HFF-Myc (cell line): ENCODE measurements at regions not wholly inside any gene's neighbourhood (a gene's known extent, or its start where the extent isn't known, plus 50 kb on each side); places are given as distances from the start of the nearest gene placed in this dataset.

Experiments used
- DNase-seq: peaks from one replicate; pipeline ENCODE4 v3.0.0-alpha.2; 2011; ENCODE audit warnings: low read depth; ENCODE audit errors: extremely low read depth
- H3K4me3 ChIP-seq: replicated peaks from 2 replicates; pipeline ENCODE4 v1.5.1; 2011; ENCODE audit warnings: low read depth, mild to moderate bottlenecking, control low read depth, low read length
- CTCF ChIP-seq: IDR thresholded peaks from 2 replicates; pipeline ENCODE4 v1.5.1; 2012; ENCODE audit warnings: mild to moderate bottlenecking, low read depth, low read length, control low read depth; ENCODE audit errors: missing control alignments

GRCh38 chr18:30886998-30887397, 155.5 kb downstream of the DSC3 start:
- DNase-seq = no peak
- TF ChIP-seq CTCF = no peak
- H3K4me3 ChIP-seq = no peak overlapping the region

GRCh38 chr18:30870466-30870865, 172.1 kb downstream of the DSC3 start:
- no peak for TF ChIP-seq CTCF
- no peak overlapping the region for H3K4me3 ChIP-seq
- no peak for DNase-seq

- no peak overlapping the region for H3K4me3 ChIP-seq
- no peak for DNase-seq
- no peak for TF ChIP-seq CTCF
Measured at GRCh38 chr18:30862900-30863299, 179.6 kb downstream of the DSC3 start.

GRCh38 chr18:30860741-30861140, 181.8 kb downstream of the DSC3 start:
- no peak for DNase-seq
- no peak for TF ChIP-seq CTCF
- H3K4me3 ChIP-seq = no peak overlapping the region

GRCh38 chr18:30859036-30859435, 183.5 kb downstream of the DSC3 start:
- no peak for TF ChIP-seq CTCF
- no peak for DNase-seq
- H3K4me3 ChIP-seq = no peak overlapping the region

GRCh38 chr18:30858560-30858959, 184.0 kb downstream of the DSC3 start:
- DNase-seq = no peak
- no peak for TF ChIP-seq CTCF
- no peak overlapping the region for H3K4me3 ChIP-seq

GRCh38 chr18:30855762-30856161, 186.8 kb downstream of the DSC3 start:
- H3K4me3 ChIP-seq = no peak overlapping the region
- no peak for TF ChIP-seq CTCF
- DNase-seq = no peak
